ENCODE measurements at regions not wholly inside any gene's neighbourhood (a gene's known extent, or its start where the extent isn't known, plus 50 kb on each side); places are given as distances from the start of the nearest gene placed in this dataset.
A peak's percentile ranks its signal among the peaks of the same experiment; 100 is the strongest.

GRCh38 chr6:144697369-144697760 is 412.2 kb downstream of the UTRN start:
- Mint-ChIP-seq H3K27me3 (ENCODE audit: unreplicated experiment) (no peaks in the 10 kb centered on the region), H3K9me3 (ENCODE audit: unreplicated experiment) (peaks cover 18% of the 10 kb centered on the region), H3K27ac (ENCODE audit: unreplicated experiment) (no peak overlapping the region), H3K4me3 (ENCODE audit: unreplicated experiment) (no peak overlapping the region), H3K36me3 (ENCODE audit: unreplicated experiment) (peaks cover 11% of the 10 kb centered on the region), H3K4me1 (ENCODE audit: unreplicated experiment) (peaks cover 9% of the 10 kb centered on the region)
- no peak for TF ChIP-seq CTCF (IDR thresholded peaks at IDR 0.05)
- no peak for DNase-seq (ENCODE audit: extremely low spot score, unreplicated experiment)

GRCh38 chr6:144697801-144698200 is 412.7 kb downstream of the UTRN start:
- TF ChIP-seq CTCF (IDR thresholded peaks at IDR 0.05), result no peak
- Mint-ChIP-seq H3K4me1 (ENCODE audit: unreplicated experiment) (peaks cover 9% of the 10 kb centered on the region), H3K36me3 (ENCODE audit: unreplicated experiment) (peaks cover 7% of the 10 kb centered on the region), H3K27ac (ENCODE audit: unreplicated experiment) (no peak overlapping the region), H3K27me3 (ENCODE audit: unreplicated experiment) (no peaks in the 10 kb centered on the region), H3K9me3 (ENCODE audit: unreplicated experiment) (peaks cover 14% of the 10 kb centered on the region), H3K4me3 (ENCODE audit: unreplicated experiment) (no peak overlapping the region)
- no peak for DNase-seq (ENCODE audit: extremely low spot score, unreplicated experiment)

- Mint-ChIP-seq H3K27me3 (ENCODE audit: unreplicated experiment) (no peaks in the 10 kb centered on the region), H3K27ac (ENCODE audit: unreplicated experiment) (no peak overlapping the region), H3K4me3 (ENCODE audit: unreplicated experiment) (no peak overlapping the region), H3K9me3 (ENCODE audit: unreplicated experiment) (no peaks in the 10 kb centered on the region), H3K4me1 (ENCODE audit: unreplicated experiment) (no peaks in the 10 kb centered on the region), H3K36me3 (ENCODE audit: unreplicated experiment) (peaks cover 11% of the 10 kb centered on the region)
- no peak for DNase-seq (ENCODE audit: extremely low spot score, unreplicated experiment)
- TF ChIP-seq CTCF (IDR thresholded peaks at IDR 0.05), result no peak
Measured at GRCh38 chr6:144702781-144703180, 417.6 kb downstream of the UTRN start.

- peaks cover 9% of the 10 kb centered on the region for H3K36me3 Mint-ChIP-seq (ENCODE audit: unreplicated experiment)
- no peaks in the 10 kb centered on the region for H3K9me3 Mint-ChIP-seq (ENCODE audit: unreplicated experiment)
- no peaks in the 10 kb centered on the region for H3K27me3 Mint-ChIP-seq (ENCODE audit: unreplicated experiment)
- H3K27ac Mint-ChIP-seq (ENCODE audit: unreplicated experiment), result peak overlapping the region; percentile 71
- H3K4me3 Mint-ChIP-seq (ENCODE audit: unreplicated experiment), result no peak overlapping the region
- TF ChIP-seq CTCF (IDR thresholded peaks at IDR 0.05), result no peak
- H3K4me1 Mint-ChIP-seq (ENCODE audit: unreplicated experiment), result peaks cover 24% of the 10 kb centered on the region
- no peak for DNase-seq (ENCODE audit: extremely low spot score, unreplicated experiment)
Measured at GRCh38 chr6:144710207-144710606, 425.1 kb downstream of the UTRN start.

GRCh38 chr6:144711661-144712060 is 426.5 kb downstream of the UTRN start:
- no peak for TF ChIP-seq CTCF (IDR thresholded peaks at IDR 0.05)
- DNase-seq (ENCODE audit: extremely low spot score, unreplicated experiment), result no peak
- H3K27ac Mint-ChIP-seq (ENCODE audit: unreplicated experiment), result no peak overlapping the region
- peaks cover 31% of the 10 kb centered on the region for H3K4me1 Mint-ChIP-seq (ENCODE audit: unreplicated experiment)
- peaks cover 8% of the 10 kb centered on the region for H3K36me3 Mint-ChIP-seq (ENCODE audit: unreplicated experiment)
- H3K9me3 Mint-ChIP-seq (ENCODE audit: unreplicated experiment), result no peaks in the 10 kb centered on the region
- no peak overlapping the region for H3K4me3 Mint-ChIP-seq (ENCODE audit: unreplicated experiment)
- no peaks in the 10 kb centered on the region for H3K27me3 Mint-ChIP-seq (ENCODE audit: unreplicated experiment)

All from osteocyte (in vitro differentiated cells).